ENCODE measurements at regions not wholly inside any gene's neighbourhood (a gene's known extent, or its start where the extent isn't known, plus 50 kb on each side); places are given as distances from the start of the nearest gene placed in this dataset.

DNA sequence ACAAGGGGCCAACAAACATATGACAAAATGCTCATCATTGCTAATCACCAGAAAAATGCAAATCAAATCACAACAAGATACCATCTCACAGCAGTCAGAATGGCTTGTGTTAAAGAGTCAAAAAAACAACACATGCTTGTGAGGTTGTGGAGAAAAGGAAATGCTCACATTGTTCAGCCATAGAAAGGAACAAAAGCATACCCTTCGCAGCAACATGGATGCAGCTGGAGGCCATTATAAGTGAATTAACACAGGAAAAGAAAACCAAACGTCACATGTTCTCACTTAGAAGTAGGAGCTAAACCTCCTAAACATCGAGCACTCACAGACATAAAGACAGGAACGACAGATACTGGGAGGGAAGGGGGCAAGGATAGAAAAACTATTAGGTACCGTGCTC lies 678.4 kb upstream of the GRM7 start:
- TF ChIP-seq, protein P1, sequence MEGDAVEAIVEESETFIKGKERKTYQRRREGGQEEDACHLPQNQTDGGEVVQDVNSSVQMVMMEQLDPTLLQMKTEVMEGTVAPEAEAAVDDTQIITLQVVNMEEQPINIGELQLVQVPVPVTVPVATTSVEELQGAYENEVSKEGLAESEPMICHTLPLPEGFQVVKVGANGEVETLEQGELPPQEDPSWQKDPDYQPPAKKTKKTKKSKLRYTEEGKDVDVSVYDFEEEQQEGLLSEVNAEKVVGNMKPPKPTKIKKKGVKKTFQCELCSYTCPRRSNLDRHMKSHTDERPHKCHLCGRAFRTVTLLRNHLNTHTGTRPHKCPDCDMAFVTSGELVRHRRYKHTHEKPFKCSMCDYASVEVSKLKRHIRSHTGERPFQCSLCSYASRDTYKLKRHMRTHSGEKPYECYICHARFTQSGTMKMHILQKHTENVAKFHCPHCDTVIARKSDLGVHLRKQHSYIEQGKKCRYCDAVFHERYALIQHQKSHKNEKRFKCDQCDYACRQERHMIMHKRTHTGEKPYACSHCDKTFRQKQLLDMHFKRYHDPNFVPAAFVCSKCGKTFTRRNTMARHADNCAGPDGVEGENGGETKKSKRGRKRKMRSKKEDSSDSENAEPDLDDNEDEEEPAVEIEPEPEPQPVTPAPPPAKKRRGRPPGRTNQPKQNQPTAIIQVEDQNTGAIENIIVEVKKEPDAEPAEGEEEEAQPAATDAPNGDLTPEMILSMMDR (IDR thresholded peaks at IDR 0.05), result no peak
- no peak for TF ChIP-seq POLR2AphosphoS5 (IDR thresholded peaks at IDR 0.05)

All from prostate gland (tissue), 2 donors.